Endothelial cell of hepatic sinusoid (primary cell): ENCODE measurements at regions not wholly inside any gene's neighbourhood (a gene's known extent, or its start where the extent isn't known, plus 50 kb on each side); places are given as distances from the start of the nearest gene placed in this dataset.
"Not testable (repeated sequence)": the region's sequence is repeated elsewhere in the genome, so short reads cannot be mapped to it uniquely, and the experiment has no call there.

Experiments
- in situ Hi-C: cut with HindIII; loops from 2 replicates; pipeline ENCODE4 v1.10.0; 2017; ENCODE audit warnings: low sequenced_read_pairs

- in situ Hi-C loops: no loop called here
Measured at GRCh38 chr11:90294091-90294490, 71.2 kb upstream of the CHORDC1 start.

DNA sequence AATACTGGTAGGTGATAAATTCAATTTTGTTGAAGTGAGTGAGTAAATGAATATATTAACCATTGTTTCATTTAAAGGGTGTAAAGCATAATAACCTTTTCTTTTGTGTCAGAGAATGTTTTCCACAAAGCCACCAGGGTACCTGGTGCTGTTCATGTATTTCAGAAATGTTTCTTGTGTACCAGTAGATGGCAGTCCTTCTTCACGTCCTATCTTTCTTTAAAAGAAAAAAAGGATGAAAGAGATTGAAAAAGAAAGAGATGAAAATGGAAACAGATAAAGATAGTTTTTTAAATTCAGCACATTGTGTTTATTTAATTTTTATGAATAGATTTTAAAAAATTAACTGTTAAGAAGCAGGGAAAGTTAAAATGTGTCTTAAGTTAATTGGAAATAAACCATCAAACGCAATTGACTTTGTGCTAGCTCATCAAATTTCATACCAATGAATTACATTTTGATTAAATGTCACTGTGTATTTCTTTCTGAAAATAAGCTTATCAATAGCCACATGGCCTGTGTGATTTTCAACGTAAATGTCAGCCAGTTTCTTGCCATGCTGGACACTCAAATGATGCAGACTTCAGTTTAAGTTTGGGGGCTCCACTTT, 65.5 kb upstream of the CHORDC1 start:
- in situ Hi-C loops: no loop called here

- in situ Hi-C loops: no loop called here
Measured at GRCh38 chr11:90286640-90287039, 63.8 kb upstream of the CHORDC1 start.

DNA sequence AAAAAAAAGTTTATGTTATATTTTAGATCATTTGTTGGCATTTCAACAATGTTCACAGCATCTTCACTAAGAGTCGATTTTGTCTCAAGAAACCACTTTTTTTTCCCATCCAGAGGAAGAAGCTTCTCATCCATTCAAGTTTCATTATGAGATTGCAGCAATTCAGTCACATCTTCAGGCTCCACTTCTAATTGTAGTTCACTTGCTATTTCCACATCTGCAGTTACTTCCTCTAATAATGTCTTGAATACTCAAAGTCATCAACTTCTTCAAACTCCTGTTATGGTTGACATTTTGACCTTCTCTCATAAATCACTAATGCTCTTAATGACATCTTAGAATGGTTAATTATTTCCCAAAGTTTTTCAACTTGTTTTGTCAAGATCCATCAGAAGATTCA, 61.3 kb upstream of the CHORDC1 start:
- in situ Hi-C loops: no loop called here

DNA sequence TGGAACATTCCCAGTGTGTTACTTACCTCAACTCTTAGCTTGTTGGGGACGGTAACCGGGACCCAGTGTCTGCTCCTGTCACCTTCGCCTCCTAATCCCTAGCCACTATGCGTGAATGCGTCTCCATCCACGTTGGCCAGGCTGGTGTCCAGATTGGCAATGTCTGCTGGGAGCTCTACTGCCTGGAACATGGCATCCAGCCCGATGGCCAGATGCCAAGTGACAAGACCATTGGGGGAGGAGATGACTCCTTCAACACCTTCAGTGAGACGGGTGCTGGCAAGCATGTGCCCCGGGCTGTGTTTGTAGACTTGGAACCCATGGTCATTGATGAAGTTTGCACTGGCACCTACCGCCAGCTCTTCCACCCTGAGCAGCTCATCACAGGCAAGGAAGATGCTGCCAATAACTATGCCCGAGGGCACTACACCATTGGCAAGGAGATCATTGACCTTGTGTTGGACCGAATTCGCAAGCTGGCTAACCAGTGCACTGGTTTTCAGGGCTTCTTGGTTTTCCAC, 59.8 kb upstream of the CHORDC1 start:
- in situ Hi-C loops: not testable (repeated sequence)

GRCh38 chr11:90274362-90274761, 51.5 kb upstream of the CHORDC1 start:
- in situ Hi-C loops: no loop called here
